Stomach (tissue), 4 donors: ENCODE measurements at regions not wholly inside any gene's neighbourhood (a gene's known extent, or its start where the extent isn't known, plus 50 kb on each side); places are given as distances from the start of the nearest gene placed in this dataset.

ENCODE experiments used
- EP300 ChIP-seq: sonication (generic); formaldehyde crosslinking; IDR thresholded peaks from one replicate; pipeline ENCODE4 v1.6.1; 2017; ENCODE audit warnings: antibody characterized with exemption
- POLR2A ChIP-seq, 4 donors: fragments of 450-650 bp; IDR thresholded peaks; one replicate each; pipeline ENCODE4 v1.6.1; 2016; ENCODE audit warnings: antibody characterized with exemption in 4 of 4, control low read depth in 2 of 4, mild to moderate bottlenecking in 1 of 4, moderate library complexity in 1 of 4
- POLR2AphosphoS5 ChIP-seq, 3 donors: sonication (generic); formaldehyde crosslinking; IDR thresholded peaks; one replicate each; pipeline ENCODE4 v1.6.1; 2016; ENCODE audit warnings: antibody characterized with exemption in 3 of 3
- TF ChIP-seq, protein P1 (sequence below), 7 experiments: fragments of 450-650 bp in 4 of 7; fragments of 200-600 bp in 3 of 7; sonication (generic) in 3 of 7; IDR thresholded peaks; one replicate each; pipeline ENCODE4 v1.5.1; 2016 to 2019; ENCODE audit warnings: antibody characterized with exemption in 7 of 7, control low read depth in 2 of 7, mild to moderate bottlenecking in 1 of 7

DNA sequence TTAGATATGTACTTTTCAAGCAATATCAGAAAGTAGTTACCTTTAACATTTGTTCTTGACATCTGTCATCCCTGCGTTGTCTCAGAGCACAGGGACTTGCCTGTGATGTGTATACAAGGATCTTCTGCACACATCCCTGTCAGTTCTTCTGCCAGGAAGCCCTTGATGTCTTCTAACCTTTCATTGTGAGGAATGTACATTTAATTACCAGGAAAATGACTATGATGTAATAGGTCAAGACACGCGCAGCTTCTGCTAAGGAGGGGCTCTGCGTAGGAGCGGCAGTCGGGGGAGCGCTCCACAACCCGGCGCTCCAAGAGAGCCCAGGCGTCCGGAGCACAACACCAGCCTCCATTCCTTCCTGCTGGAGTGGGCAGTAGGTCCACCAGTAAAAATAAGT is 119.7 kb downstream of the IRX2 start:
- TF ChIP-seq, protein P1, sequence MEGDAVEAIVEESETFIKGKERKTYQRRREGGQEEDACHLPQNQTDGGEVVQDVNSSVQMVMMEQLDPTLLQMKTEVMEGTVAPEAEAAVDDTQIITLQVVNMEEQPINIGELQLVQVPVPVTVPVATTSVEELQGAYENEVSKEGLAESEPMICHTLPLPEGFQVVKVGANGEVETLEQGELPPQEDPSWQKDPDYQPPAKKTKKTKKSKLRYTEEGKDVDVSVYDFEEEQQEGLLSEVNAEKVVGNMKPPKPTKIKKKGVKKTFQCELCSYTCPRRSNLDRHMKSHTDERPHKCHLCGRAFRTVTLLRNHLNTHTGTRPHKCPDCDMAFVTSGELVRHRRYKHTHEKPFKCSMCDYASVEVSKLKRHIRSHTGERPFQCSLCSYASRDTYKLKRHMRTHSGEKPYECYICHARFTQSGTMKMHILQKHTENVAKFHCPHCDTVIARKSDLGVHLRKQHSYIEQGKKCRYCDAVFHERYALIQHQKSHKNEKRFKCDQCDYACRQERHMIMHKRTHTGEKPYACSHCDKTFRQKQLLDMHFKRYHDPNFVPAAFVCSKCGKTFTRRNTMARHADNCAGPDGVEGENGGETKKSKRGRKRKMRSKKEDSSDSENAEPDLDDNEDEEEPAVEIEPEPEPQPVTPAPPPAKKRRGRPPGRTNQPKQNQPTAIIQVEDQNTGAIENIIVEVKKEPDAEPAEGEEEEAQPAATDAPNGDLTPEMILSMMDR (IDR thresholded peaks at IDR 0.05): no peak
- no peak for TF ChIP-seq EP300
- no peak for TF ChIP-seq POLR2A (IDR thresholded peaks at IDR 0.05)
- TF ChIP-seq POLR2AphosphoS5 (IDR thresholded peaks at IDR 0.05): no peak
